Activated T-cell treated with anti-CD3 and anti-CD28 coated beads, Interleukin-2, amount 50 U/mL, for 4 hours (primary cell): ENCODE measurements at regions not wholly inside any gene's neighbourhood (a gene's known extent, or its start where the extent isn't known, plus 50 kb on each side); places are given as distances from the start of the nearest gene placed in this dataset.

Source experiments
- ATAC-seq, 2 donors: fragments of 200-7000 bp; cut with Tn5 transposase; one replicate each; pipeline ENCODE4 v1.10.0; 2021
- DNase-seq: peaks from one replicate; pipeline ENCODE4 v3.0.0-alpha.2; 2020
- H3K27me3 Mint-ChIP-seq: one replicate; pipeline ENCODE4 v1.8.0; 2021; ENCODE audit warnings: low read depth, mixed read lengths
- H3K36me3 Mint-ChIP-seq: one replicate; pipeline ENCODE4 v1.8.0; 2022; ENCODE audit warnings: mixed read lengths; ENCODE audit not compliant: insufficient read depth
- H3K4me1 Mint-ChIP-seq: one replicate; pipeline ENCODE4 v1.8.0; 2021; ENCODE audit warnings: low read depth, mixed read lengths
- H3K4me3 Mint-ChIP-seq: one replicate; pipeline ENCODE4 v1.8.0; 2021; ENCODE audit warnings: mild to moderate bottlenecking, moderate library complexity, mixed read lengths
- H3K9me3 Mint-ChIP-seq: one replicate; pipeline ENCODE4 v1.8.0; 2021; ENCODE audit warnings: mixed read lengths

DNA sequence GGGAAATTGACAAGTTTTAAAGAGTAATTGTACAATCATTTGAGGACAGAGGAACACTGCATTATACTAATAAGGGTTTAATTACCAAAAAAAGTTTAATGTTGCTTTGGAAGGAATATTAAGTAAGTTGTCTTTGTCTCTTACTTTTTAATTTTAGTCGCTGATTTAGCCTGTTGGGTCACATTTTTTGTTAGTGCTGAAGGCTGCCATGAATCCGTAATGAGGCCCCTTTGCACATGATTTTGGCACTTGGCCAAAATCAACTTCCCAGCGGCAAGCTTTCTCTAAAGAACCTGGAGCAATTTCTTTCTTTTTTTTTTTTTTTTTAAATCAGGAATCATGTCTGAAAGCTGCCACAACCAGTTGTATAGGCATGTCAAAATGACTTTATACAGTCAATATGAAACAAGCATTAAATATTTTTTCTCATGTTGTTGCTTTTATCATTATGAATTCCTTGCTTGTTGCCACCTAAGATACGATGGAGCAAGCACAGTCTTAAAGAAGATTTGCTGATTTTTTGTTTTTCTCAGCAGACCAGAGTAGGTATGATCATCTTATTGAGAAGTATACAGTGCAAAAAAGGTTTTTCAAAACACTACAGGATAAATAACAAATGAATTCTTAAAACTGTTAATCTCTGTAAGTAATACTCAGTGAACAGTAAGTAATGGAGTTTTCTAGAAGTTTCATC lies 690.4 kb downstream of the USP25 start:
- Mint-ChIP-seq H3K27me3 (no peaks in the 10 kb centered on the region), H3K4me3 (no peak overlapping the region), H3K4me1 (no peaks in the 10 kb centered on the region), H3K9me3 (no peaks in the 10 kb centered on the region), H3K36me3 (no peaks in the 10 kb centered on the region)
- DNase-seq (no peak), ATAC-seq (no peak)

- H3K4me1 Mint-ChIP-seq = no peaks in the 10 kb centered on the region
- DNase-seq (no peak), ATAC-seq (no peak)
- no peak overlapping the region for H3K4me3 Mint-ChIP-seq
- no peaks in the 10 kb centered on the region for H3K36me3 Mint-ChIP-seq
- H3K27me3 Mint-ChIP-seq = no peaks in the 10 kb centered on the region
- no peaks in the 10 kb centered on the region for H3K9me3 Mint-ChIP-seq
Observed at GRCh38 chr21:16421007-16421406, 691.2 kb downstream of the USP25 start.

GRCh38 chr21:16421965-16422364 lies 692.2 kb downstream of the USP25 start:
- no peaks in the 10 kb centered on the region for H3K27me3 Mint-ChIP-seq
- no peaks in the 10 kb centered on the region for H3K36me3 Mint-ChIP-seq
- H3K4me1 Mint-ChIP-seq = no peaks in the 10 kb centered on the region
- no peak for ATAC-seq
- no peak for DNase-seq
- H3K4me3 Mint-ChIP-seq = no peak overlapping the region
- H3K9me3 Mint-ChIP-seq = no peaks in the 10 kb centered on the region

- no peaks in the 10 kb centered on the region for H3K36me3 Mint-ChIP-seq
- H3K27me3 Mint-ChIP-seq = no peaks in the 10 kb centered on the region
- no peak overlapping the region for H3K4me3 Mint-ChIP-seq
- no peaks in the 10 kb centered on the region for H3K9me3 Mint-ChIP-seq
- ATAC-seq (no peak), DNase-seq (no peak)
- H3K4me1 Mint-ChIP-seq = no peaks in the 10 kb centered on the region
Observed at GRCh38 chr21:16422702-16423101, 692.9 kb downstream of the USP25 start.

GRCh38 chr21:16423921-16424320 lies 694.1 kb downstream of the USP25 start:
- no peak for ATAC-seq
- Mint-ChIP-seq H3K27me3 (no peaks in the 10 kb centered on the region), H3K4me3 (no peak overlapping the region), H3K36me3 (no peaks in the 10 kb centered on the region), H3K9me3 (no peaks in the 10 kb centered on the region), H3K4me1 (no peaks in the 10 kb centered on the region)
- DNase-seq = no peak

DNA sequence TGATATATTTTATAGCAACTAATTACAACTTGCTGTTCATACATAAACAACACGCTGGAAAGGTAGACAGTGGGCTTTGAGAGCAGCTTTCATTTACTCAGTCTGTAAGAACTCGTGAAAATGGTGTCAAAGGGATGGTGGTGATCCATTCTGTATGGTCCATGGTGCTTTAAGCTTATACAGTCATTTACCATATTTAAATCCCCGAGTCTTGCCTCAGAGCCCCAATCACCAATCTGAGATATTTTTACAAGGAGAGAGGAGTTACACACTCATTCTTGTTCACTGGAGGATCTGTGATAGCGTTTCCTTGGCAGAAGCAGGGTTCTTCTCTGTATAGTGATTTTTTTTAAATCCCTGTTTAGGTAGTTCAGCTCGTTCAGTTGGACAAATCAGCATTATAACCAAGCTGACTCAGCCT lies 694.6 kb downstream of the USP25 start:
- Mint-ChIP-seq H3K36me3 (no peaks in the 10 kb centered on the region), H3K27me3 (no peaks in the 10 kb centered on the region), H3K4me3 (no peak overlapping the region), H3K4me1 (no peaks in the 10 kb centered on the region), H3K9me3 (no peaks in the 10 kb centered on the region)
- DNase-seq (no peak), ATAC-seq (no peak)

DNA sequence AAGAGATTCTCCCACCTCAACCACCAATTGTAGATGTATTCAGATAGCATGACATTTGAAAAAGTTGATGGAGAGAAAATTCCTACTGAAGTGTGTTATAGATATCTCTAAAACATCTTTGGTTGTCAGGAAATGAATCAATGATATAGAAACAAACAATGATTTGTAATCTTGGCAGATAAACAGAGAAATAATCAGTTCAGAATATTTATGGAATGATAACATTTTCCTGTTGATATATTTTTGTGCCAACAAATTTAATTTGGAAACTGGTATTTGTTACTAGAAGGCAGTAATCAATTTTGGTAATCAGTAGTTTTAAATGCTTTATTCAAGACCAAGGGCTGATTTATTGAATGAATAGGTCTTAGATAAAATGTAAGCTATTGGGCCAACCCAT lies 695.6 kb downstream of the USP25 start:
- no peaks in the 10 kb centered on the region for H3K9me3 Mint-ChIP-seq
- ATAC-seq (no peak), DNase-seq (no peak)
- H3K27me3 Mint-ChIP-seq = no peaks in the 10 kb centered on the region
- no peaks in the 10 kb centered on the region for H3K36me3 Mint-ChIP-seq
- H3K4me3 Mint-ChIP-seq = no peak overlapping the region
- H3K4me1 Mint-ChIP-seq = no peaks in the 10 kb centered on the region

DNA sequence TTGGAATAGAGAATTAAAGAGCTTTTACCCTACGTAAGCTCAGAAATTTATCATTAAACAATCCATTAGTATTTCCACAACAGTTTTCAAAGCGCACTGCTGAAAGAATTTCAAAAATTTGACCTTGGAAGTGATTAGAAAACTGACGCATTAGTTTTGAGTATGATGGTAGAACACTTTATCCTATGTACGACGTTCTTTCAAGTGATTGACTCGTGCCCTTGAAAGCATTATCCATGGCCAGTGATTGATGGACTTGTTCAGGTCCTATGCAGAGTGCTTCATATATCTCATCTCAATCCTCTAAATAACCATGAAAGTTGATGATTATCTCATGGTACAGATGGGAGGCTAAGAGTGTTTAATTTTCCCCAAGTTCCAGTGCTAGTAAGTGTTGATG lies 697.2 kb downstream of the USP25 start:
- Mint-ChIP-seq H3K9me3 (no peaks in the 10 kb centered on the region), H3K27me3 (no peaks in the 10 kb centered on the region), H3K4me1 (no peaks in the 10 kb centered on the region), H3K4me3 (no peak overlapping the region), H3K36me3 (no peaks in the 10 kb centered on the region)
- ATAC-seq = no peak
- DNase-seq = no peak

GRCh38 chr21:16427587-16428087 lies 697.9 kb downstream of the USP25 start:
- Mint-ChIP-seq H3K4me1 (no peaks in the 10 kb centered on the region), H3K27me3 (no peaks in the 10 kb centered on the region), H3K36me3 (no peaks in the 10 kb centered on the region), H3K4me3 (no peak overlapping the region), H3K9me3 (no peaks in the 10 kb centered on the region)
- no peak for ATAC-seq
- DNase-seq = no peak

DNA sequence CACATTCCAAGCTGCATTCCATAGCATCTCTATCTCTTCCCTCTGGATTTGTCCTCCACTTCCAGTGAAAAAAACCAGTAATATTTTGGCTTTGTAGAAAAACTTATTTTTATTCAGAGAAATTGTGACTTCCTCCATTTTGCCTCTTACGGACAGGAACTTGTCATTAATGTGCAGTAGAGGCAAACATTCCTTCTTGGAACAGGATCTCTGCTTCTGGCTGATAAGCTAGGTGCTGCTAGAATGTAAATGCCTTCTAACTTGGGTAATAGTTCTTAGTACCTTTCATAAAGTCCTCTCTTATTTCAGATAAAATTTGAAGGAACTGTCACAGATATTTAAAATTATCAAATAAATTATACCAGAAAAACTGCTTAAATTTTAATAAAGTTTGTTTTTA lies 707.8 kb downstream of the USP25 start:
- Mint-ChIP-seq H3K27me3 (no peaks in the 10 kb centered on the region), H3K4me3 (no peak overlapping the region), H3K9me3 (no peaks in the 10 kb centered on the region), H3K4me1 (no peaks in the 10 kb centered on the region), H3K36me3 (no peaks in the 10 kb centered on the region)
- ATAC-seq (no peak), DNase-seq (no peak)

GRCh38 chr21:16438761-16439160 lies 709.0 kb downstream of the USP25 start:
- ATAC-seq (no peak), DNase-seq (no peak)
- Mint-ChIP-seq H3K9me3 (no peaks in the 10 kb centered on the region), H3K4me3 (no peak overlapping the region), H3K36me3 (no peaks in the 10 kb centered on the region), H3K27me3 (no peaks in the 10 kb centered on the region), H3K4me1 (no peaks in the 10 kb centered on the region)

DNA sequence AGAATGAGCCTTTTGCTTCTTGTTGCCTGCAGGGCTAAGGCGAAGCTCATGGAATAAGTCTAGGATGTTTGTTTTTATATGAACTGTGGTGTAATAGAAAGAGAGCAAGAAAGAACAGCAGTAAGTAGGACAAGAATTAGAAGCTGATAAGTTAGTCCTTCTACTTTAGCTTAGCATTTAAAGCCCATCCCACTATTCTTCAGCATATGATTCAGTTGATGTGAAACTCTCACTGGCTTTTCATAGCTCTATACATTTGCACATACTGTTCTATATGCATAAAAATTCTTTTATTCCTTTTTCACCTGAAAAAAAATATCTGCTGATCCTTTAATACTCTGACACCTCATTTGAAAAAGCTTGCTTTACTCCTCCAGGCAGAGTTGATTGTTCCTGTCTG lies 712.0 kb downstream of the USP25 start:
- no peaks in the 10 kb centered on the region for H3K36me3 Mint-ChIP-seq
- H3K4me3 Mint-ChIP-seq = no peak overlapping the region
- H3K4me1 Mint-ChIP-seq = no peaks in the 10 kb centered on the region
- no peaks in the 10 kb centered on the region for H3K27me3 Mint-ChIP-seq
- DNase-seq (no peak), ATAC-seq (no peak)
- peaks cover 8% of the 10 kb centered on the region for H3K9me3 Mint-ChIP-seq

- Mint-ChIP-seq H3K27me3 (no peaks in the 10 kb centered on the region), H3K4me1 (no peaks in the 10 kb centered on the region), H3K36me3 (no peaks in the 10 kb centered on the region), H3K4me3 (no peak overlapping the region), H3K9me3 (peaks cover 10% of the 10 kb centered on the region)
- DNase-seq (no peak), ATAC-seq (no peak)
Observed at GRCh38 chr21:16454399-16454798, 724.6 kb downstream of the USP25 start.

GRCh38 chr21:16455526-16455925 lies 725.7 kb downstream of the USP25 start:
- H3K36me3 Mint-ChIP-seq = no peaks in the 10 kb centered on the region
- H3K27me3 Mint-ChIP-seq = no peaks in the 10 kb centered on the region
- no peak overlapping the region for H3K4me3 Mint-ChIP-seq
- peaks cover 10% of the 10 kb centered on the region for H3K9me3 Mint-ChIP-seq
- DNase-seq (no peak), ATAC-seq (no peak)
- H3K4me1 Mint-ChIP-seq = no peaks in the 10 kb centered on the region

DNA sequence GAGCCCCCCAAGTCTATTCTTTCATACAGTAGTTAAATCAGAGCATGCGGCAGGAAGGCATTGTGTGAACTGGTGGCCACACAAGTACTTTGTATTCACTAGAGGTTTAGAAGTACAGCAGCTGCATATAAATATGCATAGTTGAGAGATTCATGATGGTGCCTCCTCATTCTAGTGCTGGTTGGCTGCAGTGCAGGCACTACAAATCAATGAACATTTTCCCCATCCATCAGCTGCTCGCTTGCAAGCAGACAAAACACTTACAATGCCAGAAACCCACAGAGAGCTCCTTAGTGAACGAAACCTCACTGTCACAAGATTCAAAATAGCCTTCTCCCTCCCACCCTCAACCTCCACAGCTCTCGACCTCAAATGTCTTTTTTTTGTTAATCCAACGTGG lies 726.2 kb downstream of the USP25 start:
- peaks cover 10% of the 10 kb centered on the region for H3K9me3 Mint-ChIP-seq
- H3K36me3 Mint-ChIP-seq = no peaks in the 10 kb centered on the region
- ATAC-seq (no peak), DNase-seq (no peak)
- H3K27me3 Mint-ChIP-seq = no peaks in the 10 kb centered on the region
- H3K4me1 Mint-ChIP-seq = no peaks in the 10 kb centered on the region
- no peak overlapping the region for H3K4me3 Mint-ChIP-seq

DNA sequence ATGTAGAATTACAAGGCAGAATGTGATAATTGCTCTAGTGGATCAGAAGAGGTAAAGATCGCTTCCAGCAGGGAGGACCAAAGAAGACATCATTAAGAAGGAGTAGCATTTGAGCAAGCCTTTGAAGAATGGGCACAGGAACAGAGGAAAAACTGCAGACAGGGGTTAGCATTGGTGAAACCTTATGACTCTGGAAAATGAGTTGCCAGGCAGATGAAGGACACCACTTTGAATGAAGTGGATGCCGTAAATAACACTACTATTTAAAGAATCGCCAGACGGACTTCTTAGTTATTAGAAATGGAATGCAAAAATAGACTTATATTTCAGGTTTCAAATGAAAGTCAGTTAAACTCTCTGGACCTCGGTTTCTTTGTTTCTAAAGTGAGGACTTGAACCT lies 727.7 kb downstream of the USP25 start:
- Mint-ChIP-seq H3K27me3 (no peaks in the 10 kb centered on the region), H3K4me1 (no peaks in the 10 kb centered on the region), H3K4me3 (no peak overlapping the region), H3K36me3 (no peaks in the 10 kb centered on the region), H3K9me3 (peaks cover 14% of the 10 kb centered on the region)
- DNase-seq (no peak), ATAC-seq (no peak)
